Naive thymus-derived CD4-positive, alpha-beta T cell (primary cell): ENCODE measurements at regions not wholly inside any gene's neighbourhood (a gene's known extent, or its start where the extent isn't known, plus 50 kb on each side); places are given as distances from the start of the nearest gene placed in this dataset.

Source experiments
- ATAC-seq: fragments of 150-1000 bp; cut with Tn5 transposase; 2 replicates; pipeline ENCODE4 v1.10.0; 2021; ENCODE audit warnings: mild to moderate bottlenecking, moderate library complexity
- CTCF ChIA-PET: fragments of 350-600 bp; sonication (Branson Sonifier 250); formaldehyde crosslinking; loops from one replicate; lab custom pipeline; 2021; ENCODE audit warnings: antibody characterized with exemption; lab: Charles Lee
- POLR2A ChIA-PET: fragments of 350-600 bp; sonication (Branson Sonifier 250); formaldehyde crosslinking; loops from one replicate; lab custom pipeline; 2021; ENCODE audit warnings: antibody characterized with exemption, inconsistent platforms; lab: Charles Lee
- DNase-seq, 9 donors: peaks; one replicate each; pipeline versions ENCODE4 v3.0.0 to v3.0.0-alpha.2; 2020 to 2022; ENCODE audit warnings: mixed read lengths in 1 of 9
- H3K27ac ChIP-seq: one replicate; pipeline ENCODE4 v1.7.0; 2013; ENCODE audit warnings: mild to moderate bottlenecking, low read depth, low read length, moderate library complexity
- H3K27me3 ChIP-seq, 2 donors: one replicate each; pipeline ENCODE4 v1.7.0; 2013; ENCODE audit warnings: low read length in 2 of 2, mild to moderate bottlenecking in 2 of 2, moderate library complexity in 2 of 2; ENCODE audit not compliant: control insufficient read depth in 2 of 2, insufficient read depth in 2 of 2
- H3K36me3 ChIP-seq, 3 experiments: 1 replicate in 2 of 3; 2 replicates in 1 of 3; pipeline ENCODE4 v1.7.0; 2013; ENCODE audit warnings: low read length in 3 of 3, mild to moderate bottlenecking in 3 of 3, moderate library complexity in 1 of 3; ENCODE audit not compliant: insufficient read depth in 3 of 3, control insufficient read depth in 2 of 3
- H3K4me1 ChIP-seq, 2 donors: one replicate each; pipeline ENCODE4 v1.7.0; 2013; ENCODE audit warnings: low read length in 2 of 2, mild to moderate bottlenecking in 2 of 2, moderate library complexity in 1 of 2; ENCODE audit not compliant: control insufficient read depth in 2 of 2, insufficient read depth in 2 of 2
- H3K4me3 ChIP-seq: 2 replicates; pipeline ENCODE4 v1.7.0; 2013; ENCODE audit warnings: mild to moderate bottlenecking, low read length
- H3K9me3 ChIP-seq, 3 experiments: 1 replicate in 2 of 3; 2 replicates in 1 of 3; pipeline ENCODE4 v1.7.0; 2013; ENCODE audit warnings: low read length in 3 of 3; ENCODE audit not compliant: control insufficient read depth in 2 of 3
- H3K27ac Mint-ChIP-seq, 9 donors: one replicate each; pipeline ENCODE4 v1.8.0; 2020 to 2022; ENCODE audit warnings: mixed read lengths in 9 of 9, mild to moderate bottlenecking in 8 of 9, moderate library complexity in 5 of 9, inconsistent platforms in 2 of 9
- H3K27me3 Mint-ChIP-seq, 5 donors: one replicate each; pipeline ENCODE4 v1.8.0; 2021 to 2022; ENCODE audit warnings: mixed read lengths in 5 of 5, mild to moderate bottlenecking in 1 of 5
- H3K36me3 Mint-ChIP-seq, 5 donors: one replicate each; pipeline ENCODE4 v1.8.0; 2020 to 2022; ENCODE audit warnings: mixed read lengths in 5 of 5, mild to moderate bottlenecking in 3 of 5, inconsistent platforms in 1 of 5
- H3K4me1 Mint-ChIP-seq, 7 donors: one replicate each; pipeline ENCODE4 v1.8.0; 2020 to 2022; ENCODE audit warnings: mixed read lengths in 7 of 7, mild to moderate bottlenecking in 3 of 7, inconsistent platforms in 1 of 7
- H3K4me3 Mint-ChIP-seq, 10 donors: one replicate each; pipeline ENCODE4 v1.8.0; 2020 to 2022; ENCODE audit warnings: mild to moderate bottlenecking in 10 of 10, mixed read lengths in 10 of 10, moderate library complexity in 6 of 10, inconsistent platforms in 2 of 10
- H3K9me3 Mint-ChIP-seq, 11 donors: one replicate each; pipeline ENCODE4 v1.8.0; 2020 to 2022; ENCODE audit warnings: mixed read lengths in 11 of 11, mild to moderate bottlenecking in 4 of 11, inconsistent platforms in 1 of 11, moderate library complexity in 1 of 11
- intact Hi-C, 2 donors: fragments of 100-400 bp; cut with micrococcal nuclease; formaldehyde crosslinking; loops; one replicate each; pipeline ENCODE4 v1.15.1; 2023

GRCh38 chr15:29428925-29429573 is 159.4 kb upstream of the NSMCE3 start:
- Mint-ChIP-seq H3K36me3 (no peaks in the 10 kb centered on the region), H3K27me3 (peaks cover 4 to 48% (median 21%) of the 10 kb centered on the region in 5 donors), H3K27ac (no peak overlapping the region), H3K4me1 (no peaks in the 10 kb centered on the region), H3K4me3 (no peak overlapping the region), H3K9me3 (peaks cover 0 to 5% (median 0%) of the 10 kb centered on the region in 11 donors)
- ChIA-PET POLR2A (no interaction called here), CTCF (no interaction called here)
- DNase-seq (no peak), ATAC-seq (no peak)
- H3K4me3 ChIP-seq, result no peak overlapping the region
- H3K9me3 ChIP-seq, result no peaks in the 10 kb centered on the region
- no peaks in the 10 kb centered on the region for H3K36me3 ChIP-seq
- no peaks in the 10 kb centered on the region for H3K4me1 ChIP-seq
- intact Hi-C loops, result no loop called here
- no peak overlapping the region for H3K27ac ChIP-seq
- no peaks in the 10 kb centered on the region for H3K27me3 ChIP-seq

- ChIA-PET POLR2A (no interaction called here), CTCF (no interaction called here)
- no peaks in the 10 kb centered on the region for H3K36me3 ChIP-seq
- no peak overlapping the region for H3K27ac Mint-ChIP-seq
- no peak overlapping the region for H3K4me3 Mint-ChIP-seq
- ATAC-seq, result no peak
- no peak overlapping the region for H3K4me3 ChIP-seq
- no peaks in the 10 kb centered on the region for H3K9me3 ChIP-seq
- DNase-seq, result no peak
- H3K27me3 Mint-ChIP-seq, result peaks cover 0 to 27% (median 11%) of the 10 kb centered on the region in 5 donors
- H3K27ac ChIP-seq, result no peak overlapping the region
- no peaks in the 10 kb centered on the region for H3K4me1 ChIP-seq
- peaks cover 0 to 5% (median 2%) of the 10 kb centered on the region in 11 donors for H3K9me3 Mint-ChIP-seq
- no peaks in the 10 kb centered on the region for H3K36me3 Mint-ChIP-seq
- no peaks in the 10 kb centered on the region for H3K4me1 Mint-ChIP-seq
- no peaks in the 10 kb centered on the region for H3K27me3 ChIP-seq
- intact Hi-C loops, result no loop called here
Observed at GRCh38 chr15:29425864-29426263, 156.2 kb upstream of the NSMCE3 start.

GRCh38 chr15:29424118-29424517 is 154.5 kb upstream of the NSMCE3 start:
- Mint-ChIP-seq H3K4me3 (no peak overlapping the region), H3K36me3 (no peaks in the 10 kb centered on the region), H3K9me3 (peaks cover 0 to 12% (median 2%) of the 10 kb centered on the region in 11 donors), H3K27me3 (peaks cover 0 to 25% (median 17%) of the 10 kb centered on the region in 5 donors), H3K27ac (no peak overlapping the region), H3K4me1 (no peaks in the 10 kb centered on the region)
- intact Hi-C loops, result no loop called here
- Histone ChIP-seq H3K36me3 (no peaks in the 10 kb centered on the region), H3K27me3 (no peaks in the 10 kb centered on the region), H3K4me1 (no peaks in the 10 kb centered on the region), H3K9me3 (no peaks in the 10 kb centered on the region), H3K27ac (no peak overlapping the region), H3K4me3 (no peak overlapping the region)
- DNase-seq (no peak), ATAC-seq (no peak)
- ChIA-PET CTCF (no interaction called here), POLR2A (no interaction called here)

- H3K4me1 ChIP-seq, result no peaks in the 10 kb centered on the region
- Mint-ChIP-seq H3K27ac (no peak overlapping the region), H3K4me1 (no peaks in the 10 kb centered on the region), H3K27me3 (peaks cover 0 to 31% (median 20%) of the 10 kb centered on the region in 5 donors), H3K9me3 (peaks cover 0 to 23% (median 3%) of the 10 kb centered on the region in 11 donors), H3K4me3 (no peak overlapping the region), H3K36me3 (no peaks in the 10 kb centered on the region)
- H3K27ac ChIP-seq, result no peak overlapping the region
- H3K4me3 ChIP-seq, result no peak overlapping the region
- no peaks in the 10 kb centered on the region for H3K9me3 ChIP-seq
- ATAC-seq, result no peak
- no peaks in the 10 kb centered on the region for H3K27me3 ChIP-seq
- no peaks in the 10 kb centered on the region for H3K36me3 ChIP-seq
- intact Hi-C loops, result no loop called here
- POLR2A ChIA-PET, result no interaction called here
- CTCF ChIA-PET, result no interaction called here
- DNase-seq, result no peak
Observed at GRCh38 chr15:29422606-29423005, 153.0 kb upstream of the NSMCE3 start.

GRCh38 chr15:29420188-29420587 is 150.6 kb upstream of the NSMCE3 start:
- H3K4me1 ChIP-seq, result no peaks in the 10 kb centered on the region
- no peak overlapping the region for H3K27ac ChIP-seq
- H3K36me3 Mint-ChIP-seq, result no peaks in the 10 kb centered on the region
- H3K27ac Mint-ChIP-seq, result no peak overlapping the region
- H3K9me3 Mint-ChIP-seq, result peaks cover 0 to 27% (median 5%) of the 10 kb centered on the region in 11 donors
- H3K4me3 Mint-ChIP-seq, result no peak overlapping the region
- H3K4me3 ChIP-seq, result no peak overlapping the region
- H3K9me3 ChIP-seq, result no peaks in the 10 kb centered on the region
- CTCF ChIA-PET, result no interaction called here
- ATAC-seq, result no peak
- no peak for DNase-seq
- intact Hi-C loops, result no loop called here
- H3K27me3 ChIP-seq, result no peaks in the 10 kb centered on the region
- no peaks in the 10 kb centered on the region for H3K36me3 ChIP-seq
- peaks cover 0 to 29% (median 12%) of the 10 kb centered on the region in 5 donors for H3K27me3 Mint-ChIP-seq
- no peaks in the 10 kb centered on the region for H3K4me1 Mint-ChIP-seq
- POLR2A ChIA-PET, result no interaction called here

- Histone ChIP-seq H3K9me3 (no peaks in the 10 kb centered on the region), H3K27ac (no peak overlapping the region), H3K4me1 (no peaks in the 10 kb centered on the region), H3K36me3 (no peaks in the 10 kb centered on the region), H3K4me3 (no peak overlapping the region), H3K27me3 (no peaks in the 10 kb centered on the region)
- H3K36me3 Mint-ChIP-seq, result no peaks in the 10 kb centered on the region
- H3K27ac Mint-ChIP-seq, result no peak overlapping the region
- H3K9me3 Mint-ChIP-seq, result peaks cover 0 to 27% (median 3%) of the 10 kb centered on the region in 11 donors
- intact Hi-C loops, result no loop called here
- no peak overlapping the region for H3K4me3 Mint-ChIP-seq
- no peaks in the 10 kb centered on the region for H3K4me1 Mint-ChIP-seq
- ATAC-seq, result no peak
- no peak for DNase-seq
- ChIA-PET CTCF (interaction anchor here (1.1 kb wide), 1 partner anchor 126 kb away, joined by 3 read pairs; no protein-coding TSS in a partner anchor), POLR2A (no interaction called here)
- H3K27me3 Mint-ChIP-seq, result peaks cover 3 to 27% (median 12%) of the 10 kb centered on the region in 5 donors
Observed at GRCh38 chr15:29418931-29419330, 149.3 kb upstream of the NSMCE3 start.

- no peaks in the 10 kb centered on the region for H3K9me3 ChIP-seq
- no peaks in the 10 kb centered on the region for H3K27me3 ChIP-seq
- H3K36me3 Mint-ChIP-seq, result no peaks in the 10 kb centered on the region
- peaks cover 3 to 28% (median 19%) of the 10 kb centered on the region in 5 donors for H3K27me3 Mint-ChIP-seq
- H3K4me1 Mint-ChIP-seq, result no peaks in the 10 kb centered on the region
- H3K27ac Mint-ChIP-seq, result no peak overlapping the region
- H3K4me1 ChIP-seq, result no peaks in the 10 kb centered on the region
- H3K9me3 Mint-ChIP-seq, result peaks cover 0 to 27% (median 3%) of the 10 kb centered on the region in 11 donors
- DNase-seq, result no peak
- H3K27ac ChIP-seq, result no peak overlapping the region
- POLR2A ChIA-PET, result no interaction called here
- no peak overlapping the region for H3K4me3 Mint-ChIP-seq
- intact Hi-C loops, result no loop called here
- H3K36me3 ChIP-seq, result no peaks in the 10 kb centered on the region
- ATAC-seq, result no peak
- CTCF ChIA-PET, result no interaction called here
- H3K4me3 ChIP-seq, result no peak overlapping the region
Observed at GRCh38 chr15:29418178-29418577, 148.6 kb upstream of the NSMCE3 start.
